ENCODE measurements at regions not wholly inside any gene's neighbourhood (a gene's known extent, or its start where the extent isn't known, plus 50 kb on each side); places are given as distances from the start of the nearest gene placed in this dataset.

DNA sequence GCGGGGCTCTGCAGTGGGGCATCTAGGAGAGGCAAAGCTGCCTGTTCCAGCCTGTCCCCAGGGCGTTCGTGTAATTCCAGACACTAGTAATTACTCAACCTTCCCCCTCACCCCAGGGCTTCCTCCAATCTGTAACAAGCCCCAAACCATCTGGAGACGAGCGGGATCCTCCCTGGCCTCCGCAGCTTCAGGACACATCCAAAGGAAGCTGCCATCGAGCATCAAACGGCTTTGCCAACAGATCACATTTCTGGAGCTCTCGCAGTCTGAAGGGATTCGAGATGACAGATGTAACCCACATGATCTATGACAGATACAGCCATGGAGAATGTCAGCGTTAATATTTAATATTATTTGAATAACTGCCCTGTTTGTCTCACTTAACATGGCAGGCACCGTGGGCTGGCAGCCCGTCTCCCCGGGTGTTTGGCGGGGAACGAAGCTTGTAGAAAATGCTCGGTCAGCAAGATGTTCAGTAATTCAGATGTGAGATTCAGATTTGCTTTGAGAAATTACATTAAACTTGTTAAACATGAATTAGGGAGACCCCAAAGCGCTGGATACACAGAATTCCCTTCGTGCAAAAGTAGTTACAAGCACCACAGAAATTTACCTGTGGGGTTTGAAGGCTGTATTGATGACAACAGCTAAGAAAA, 108.5 kb upstream of the C7orf33 start:
- TF ChIP-seq, protein P1, sequence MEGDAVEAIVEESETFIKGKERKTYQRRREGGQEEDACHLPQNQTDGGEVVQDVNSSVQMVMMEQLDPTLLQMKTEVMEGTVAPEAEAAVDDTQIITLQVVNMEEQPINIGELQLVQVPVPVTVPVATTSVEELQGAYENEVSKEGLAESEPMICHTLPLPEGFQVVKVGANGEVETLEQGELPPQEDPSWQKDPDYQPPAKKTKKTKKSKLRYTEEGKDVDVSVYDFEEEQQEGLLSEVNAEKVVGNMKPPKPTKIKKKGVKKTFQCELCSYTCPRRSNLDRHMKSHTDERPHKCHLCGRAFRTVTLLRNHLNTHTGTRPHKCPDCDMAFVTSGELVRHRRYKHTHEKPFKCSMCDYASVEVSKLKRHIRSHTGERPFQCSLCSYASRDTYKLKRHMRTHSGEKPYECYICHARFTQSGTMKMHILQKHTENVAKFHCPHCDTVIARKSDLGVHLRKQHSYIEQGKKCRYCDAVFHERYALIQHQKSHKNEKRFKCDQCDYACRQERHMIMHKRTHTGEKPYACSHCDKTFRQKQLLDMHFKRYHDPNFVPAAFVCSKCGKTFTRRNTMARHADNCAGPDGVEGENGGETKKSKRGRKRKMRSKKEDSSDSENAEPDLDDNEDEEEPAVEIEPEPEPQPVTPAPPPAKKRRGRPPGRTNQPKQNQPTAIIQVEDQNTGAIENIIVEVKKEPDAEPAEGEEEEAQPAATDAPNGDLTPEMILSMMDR (IDR thresholded peaks at IDR 0.05), result no peak
- TF ChIP-seq POLR2A (IDR thresholded peaks at IDR 0.05), result no peak

Data from adrenal gland (tissue), 5 donors.